Testis (tissue), 2 donors: ENCODE measurements at regions not wholly inside any gene's neighbourhood (a gene's known extent, or its start where the extent isn't known, plus 50 kb on each side); places are given as distances from the start of the nearest gene placed in this dataset.

Experiments
- POLR2A ChIP-seq: fragments of 450-650 bp; IDR thresholded peaks from one replicate; pipeline ENCODE4 v1.6.1; 2017; ENCODE audit warnings: antibody characterized with exemption, mild to moderate bottlenecking, moderate library complexity
- TF ChIP-seq, protein P1 (sequence below), 3 experiments: fragments of 450-650 bp in 2 of 3; fragments of 200-600 bp in 1 of 3; sonication (generic) in 1 of 3; IDR thresholded peaks; one replicate each; pipeline ENCODE4 v1.5.1; 2016 to 2019; ENCODE audit warnings: antibody characterized with exemption in 3 of 3, mild to moderate bottlenecking in 2 of 3, moderate library complexity in 1 of 3

DNA sequence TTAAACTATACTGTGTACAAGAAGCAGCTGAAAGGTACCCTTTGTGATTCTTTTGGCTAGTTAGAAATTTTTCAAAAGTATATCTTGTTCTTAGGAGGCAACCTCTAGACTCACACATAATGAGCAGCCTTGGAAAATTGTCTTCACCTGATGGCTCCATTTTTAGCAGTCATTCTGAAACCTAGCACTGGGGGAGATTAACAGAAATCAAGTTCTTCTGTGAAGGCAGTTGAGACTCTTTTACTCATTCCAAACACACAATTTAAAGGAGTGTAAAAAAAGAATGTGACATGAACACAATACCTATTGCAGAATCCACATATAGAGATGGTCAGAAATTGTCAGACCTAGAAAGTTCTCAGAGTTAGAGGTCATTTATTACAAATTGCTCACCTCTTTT lies 197.7 kb downstream of the UBE2E3 start:
- TF ChIP-seq, protein P1, sequence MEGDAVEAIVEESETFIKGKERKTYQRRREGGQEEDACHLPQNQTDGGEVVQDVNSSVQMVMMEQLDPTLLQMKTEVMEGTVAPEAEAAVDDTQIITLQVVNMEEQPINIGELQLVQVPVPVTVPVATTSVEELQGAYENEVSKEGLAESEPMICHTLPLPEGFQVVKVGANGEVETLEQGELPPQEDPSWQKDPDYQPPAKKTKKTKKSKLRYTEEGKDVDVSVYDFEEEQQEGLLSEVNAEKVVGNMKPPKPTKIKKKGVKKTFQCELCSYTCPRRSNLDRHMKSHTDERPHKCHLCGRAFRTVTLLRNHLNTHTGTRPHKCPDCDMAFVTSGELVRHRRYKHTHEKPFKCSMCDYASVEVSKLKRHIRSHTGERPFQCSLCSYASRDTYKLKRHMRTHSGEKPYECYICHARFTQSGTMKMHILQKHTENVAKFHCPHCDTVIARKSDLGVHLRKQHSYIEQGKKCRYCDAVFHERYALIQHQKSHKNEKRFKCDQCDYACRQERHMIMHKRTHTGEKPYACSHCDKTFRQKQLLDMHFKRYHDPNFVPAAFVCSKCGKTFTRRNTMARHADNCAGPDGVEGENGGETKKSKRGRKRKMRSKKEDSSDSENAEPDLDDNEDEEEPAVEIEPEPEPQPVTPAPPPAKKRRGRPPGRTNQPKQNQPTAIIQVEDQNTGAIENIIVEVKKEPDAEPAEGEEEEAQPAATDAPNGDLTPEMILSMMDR (IDR thresholded peaks at IDR 0.05), result no peak
- TF ChIP-seq POLR2A, result no peak
